Skeletal muscle satellite cell (primary cell): ENCODE measurements at regions not wholly inside any gene's neighbourhood (a gene's known extent, or its start where the extent isn't known, plus 50 kb on each side); places are given as distances from the start of the nearest gene placed in this dataset.
"Not testable (repeated sequence)": the region's sequence is repeated elsewhere in the genome, so short reads cannot be mapped to it uniquely, and the experiment has no call there.

Experiments used
- H3K27me3 ChIP-seq: 2 replicates; pipeline ENCODE4 v1.7.0; 2013; ENCODE audit warnings: low read length; ENCODE audit not compliant: control insufficient read depth, insufficient read depth
- H3K36me3 ChIP-seq: 2 replicates; pipeline ENCODE4 v1.7.0; 2013; ENCODE audit warnings: mild to moderate bottlenecking, control low read depth, low read length; ENCODE audit not compliant: insufficient read depth
- H3K4me1 ChIP-seq: 2 replicates; pipeline ENCODE4 v1.7.0; 2013; ENCODE audit warnings: low read length; ENCODE audit not compliant: control insufficient read depth, insufficient read depth
- H3K4me2 ChIP-seq: 2 replicates; pipeline ENCODE4 v1.7.0; 2013; ENCODE audit warnings: mild to moderate bottlenecking, low read length
- H3K4me3 ChIP-seq: 2 replicates; pipeline ENCODE4 v1.7.0; 2013; ENCODE audit warnings: low read length
- H3K9ac ChIP-seq: 2 replicates; pipeline ENCODE4 v1.7.0; 2013; ENCODE audit warnings: mild to moderate bottlenecking, low read depth, low read length, moderate library complexity
- H3K9me3 ChIP-seq: replicated peaks from 2 replicates; pipeline ENCODE4 v1.7.0; 2013; ENCODE audit warnings: mild to moderate bottlenecking, control low read depth, low read length

DNA sequence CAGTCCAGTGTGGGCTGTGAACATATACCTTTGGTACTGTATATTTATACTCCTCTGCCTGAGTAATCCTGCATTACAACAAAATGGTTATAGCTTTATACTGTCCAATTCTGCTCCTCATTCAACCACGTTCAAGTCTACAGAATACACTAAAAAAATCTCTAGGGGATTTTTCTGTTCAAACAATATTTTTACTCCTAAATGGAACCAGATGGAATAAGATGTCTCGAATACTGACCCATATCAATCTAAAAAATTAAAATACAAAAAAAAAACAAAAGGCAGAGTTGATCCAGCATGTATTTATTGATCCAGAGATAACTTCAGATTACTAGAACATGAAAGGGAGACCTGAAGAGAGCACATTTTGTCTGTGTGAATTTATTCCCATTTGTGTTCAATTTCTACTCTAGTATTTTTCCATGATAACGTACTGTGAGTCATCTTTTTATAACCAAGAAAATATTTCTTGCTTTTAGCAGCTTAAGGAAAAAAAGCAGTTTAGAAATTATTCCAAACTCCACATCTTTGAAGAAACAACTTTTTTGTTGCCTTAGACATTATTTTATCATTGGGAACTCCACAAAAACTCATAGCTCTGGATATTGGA lies 910.7 kb downstream of the TBL1XR1 start:
- no peak overlapping the region for H3K4me3 ChIP-seq
- H3K4me1 ChIP-seq = no peaks in the 10 kb centered on the region
- no peaks in the 10 kb centered on the region for H3K36me3 ChIP-seq
- H3K4me2 ChIP-seq = no peak overlapping the region
- no peaks in the 10 kb centered on the region for H3K9me3 ChIP-seq
- no peaks in the 10 kb centered on the region for H3K27me3 ChIP-seq
- H3K9ac ChIP-seq = no peak overlapping the region

DNA sequence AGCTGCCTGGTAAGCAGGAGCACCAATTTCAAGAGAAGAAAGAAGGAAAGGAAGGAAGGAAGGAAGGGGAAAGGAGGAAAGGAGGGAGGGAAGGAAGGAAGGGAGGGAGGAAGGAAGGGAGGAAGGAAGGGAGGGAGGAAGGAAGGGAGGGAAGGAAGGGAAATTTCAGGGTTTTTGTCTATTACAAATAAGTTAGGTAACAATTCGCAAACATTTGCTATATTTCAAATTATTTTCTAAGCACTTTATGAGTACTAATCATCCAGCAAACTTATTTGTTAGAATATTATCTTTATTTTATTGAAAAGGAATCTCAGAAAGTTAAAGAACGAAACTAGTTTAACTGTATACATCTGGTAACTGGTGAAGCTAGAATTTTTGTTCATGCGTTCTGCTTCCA lies 921.7 kb downstream of the TBL1XR1 start:
- Histone ChIP-seq H3K9me3 (no peaks in the 10 kb centered on the region), H3K27me3 (no peaks in the 10 kb centered on the region), H3K36me3 (no peaks in the 10 kb centered on the region), H3K4me1 (no peaks in the 10 kb centered on the region), H3K9ac (no peak overlapping the region), H3K4me3 (no peak overlapping the region), H3K4me2 (no peak overlapping the region)

DNA sequence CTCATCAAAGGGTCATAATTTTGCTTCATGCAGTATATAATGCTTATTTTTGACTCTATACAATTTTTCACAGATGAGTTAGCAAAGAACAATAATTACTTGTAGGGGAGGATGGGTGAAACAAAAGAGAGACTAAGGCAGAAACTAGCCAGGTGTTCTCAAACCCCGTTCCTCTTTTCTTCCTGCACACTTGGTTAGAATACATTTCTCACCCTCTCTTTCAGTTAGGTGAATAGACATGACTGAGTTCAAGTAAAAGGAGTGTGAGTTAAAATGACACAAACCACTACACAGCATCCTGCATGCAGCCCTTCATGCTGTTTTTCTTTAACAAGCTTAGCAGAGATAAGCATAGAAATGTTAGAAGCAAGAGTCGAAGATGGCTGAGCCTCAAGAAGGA lies 922.2 kb downstream of the TBL1XR1 start:
- Histone ChIP-seq H3K4me1 (no peaks in the 10 kb centered on the region), H3K4me3 (no peak overlapping the region), H3K9me3 (no peaks in the 10 kb centered on the region)

DNA sequence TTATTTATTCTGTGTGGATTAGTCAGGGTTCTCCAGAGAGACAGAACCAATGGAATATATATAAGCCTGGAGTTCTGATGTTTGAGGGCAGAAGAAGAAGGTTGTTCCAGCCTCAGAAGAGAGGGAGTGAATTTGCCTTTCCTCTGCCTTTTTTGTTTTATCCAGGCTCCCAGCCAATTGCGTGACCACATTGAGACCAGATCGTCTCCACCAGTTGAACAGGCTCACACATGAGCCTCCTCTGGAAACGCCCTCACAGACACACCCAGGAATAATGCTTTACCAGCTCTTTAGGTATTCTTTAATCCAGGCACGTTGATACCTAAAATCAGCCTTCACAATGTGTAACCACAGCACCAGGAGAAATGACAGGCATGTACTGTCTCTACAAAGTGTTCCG lies 923.1 kb downstream of the TBL1XR1 start:
- Histone ChIP-seq H3K4me1 (no peaks in the 10 kb centered on the region), H3K36me3 (no peaks in the 10 kb centered on the region), H3K9ac (no peak overlapping the region), H3K4me2 (no peak overlapping the region), H3K9me3 (no peaks in the 10 kb centered on the region), H3K4me3 (no peak overlapping the region), H3K27me3 (no peaks in the 10 kb centered on the region)

More for the DNA sequence above, 922.2 kb downstream of the TBL1XR1 start:
- Histone ChIP-seq H3K36me3 (no peaks in the 10 kb centered on the region), H3K9ac (no peak overlapping the region), H3K4me2 (no peak overlapping the region), H3K27me3 (no peaks in the 10 kb centered on the region)

DNA sequence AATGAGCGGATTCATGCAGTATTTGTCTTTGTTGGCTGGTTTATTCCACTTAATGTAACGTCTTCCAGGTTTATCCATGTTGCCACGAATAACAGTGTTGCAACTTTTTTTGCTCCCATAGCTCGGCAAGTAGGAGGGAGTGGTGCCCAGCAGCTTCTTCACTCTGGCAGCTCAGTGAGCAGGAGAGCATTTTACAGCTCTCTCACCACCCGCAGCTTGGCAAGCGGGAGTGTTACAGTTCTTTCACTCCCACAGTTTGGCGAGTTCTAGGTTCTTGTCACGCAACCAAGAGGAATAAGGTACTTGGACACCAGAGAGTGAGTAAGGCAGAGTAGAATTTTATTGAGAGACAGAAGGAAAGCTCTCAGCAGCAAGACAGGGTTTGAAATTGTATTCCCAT lies 935.2 kb downstream of the TBL1XR1 start:
- Histone ChIP-seq H3K9ac (no peak overlapping the region), H3K4me3 (no peak overlapping the region), H3K36me3 (no peaks in the 10 kb centered on the region), H3K4me1 (no peaks in the 10 kb centered on the region), H3K4me2 (no peak overlapping the region), H3K27me3 (no peaks in the 10 kb centered on the region), H3K9me3 (no peaks in the 10 kb centered on the region)

DNA sequence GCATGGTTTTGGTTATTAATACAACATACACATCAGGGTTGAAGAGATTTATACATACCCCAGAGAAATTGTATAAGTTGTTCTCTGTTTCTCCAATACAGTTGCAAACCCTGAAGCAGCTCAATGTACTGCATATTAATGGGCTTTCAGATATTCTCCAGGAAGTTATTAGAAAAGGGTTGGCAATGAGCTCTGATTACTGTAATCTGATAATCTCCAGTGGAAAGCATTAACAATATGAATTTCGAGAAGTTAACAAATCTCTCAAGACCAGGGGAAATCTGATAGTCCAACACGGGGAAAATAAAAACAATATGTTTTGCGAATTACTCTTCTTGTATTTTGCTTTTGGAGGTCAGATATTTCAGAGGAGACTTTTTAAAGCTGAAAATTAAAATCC lies 950.1 kb downstream of the TBL1XR1 start:
- Histone ChIP-seq H3K4me2 (no peak overlapping the region), H3K4me3 (no peak overlapping the region), H3K27me3 (no peaks in the 10 kb centered on the region), H3K36me3 (no peaks in the 10 kb centered on the region), H3K9ac (no peak overlapping the region), H3K4me1 (no peaks in the 10 kb centered on the region), H3K9me3 (no peaks in the 10 kb centered on the region)

DNA sequence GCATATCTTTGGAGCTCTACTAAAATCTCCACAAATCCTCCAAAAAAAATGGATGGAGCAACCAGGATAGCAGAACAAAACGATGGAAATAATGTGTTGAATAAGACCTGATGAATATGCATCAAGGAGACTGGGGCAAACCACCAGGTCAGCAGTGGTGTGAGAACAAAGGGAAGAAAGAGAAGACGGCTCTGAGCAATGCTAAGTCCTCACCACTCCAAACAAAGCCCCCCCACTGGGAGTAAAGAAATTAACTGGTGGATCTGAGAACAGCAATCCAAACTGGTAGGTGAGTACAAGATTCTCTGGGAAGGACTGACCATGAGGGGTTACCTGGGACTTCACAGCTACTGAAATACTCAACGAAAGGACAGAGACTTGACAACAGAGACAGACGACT lies 977.3 kb downstream of the TBL1XR1 start:
- H3K36me3 ChIP-seq = no peaks in the 10 kb centered on the region
- no peaks in the 10 kb centered on the region for H3K9me3 ChIP-seq
- no peaks in the 10 kb centered on the region for H3K27me3 ChIP-seq
- H3K4me2 ChIP-seq = no peak overlapping the region
- H3K9ac ChIP-seq = no peak overlapping the region
- H3K4me3 ChIP-seq = no peak overlapping the region
- no peaks in the 10 kb centered on the region for H3K4me1 ChIP-seq

DNA sequence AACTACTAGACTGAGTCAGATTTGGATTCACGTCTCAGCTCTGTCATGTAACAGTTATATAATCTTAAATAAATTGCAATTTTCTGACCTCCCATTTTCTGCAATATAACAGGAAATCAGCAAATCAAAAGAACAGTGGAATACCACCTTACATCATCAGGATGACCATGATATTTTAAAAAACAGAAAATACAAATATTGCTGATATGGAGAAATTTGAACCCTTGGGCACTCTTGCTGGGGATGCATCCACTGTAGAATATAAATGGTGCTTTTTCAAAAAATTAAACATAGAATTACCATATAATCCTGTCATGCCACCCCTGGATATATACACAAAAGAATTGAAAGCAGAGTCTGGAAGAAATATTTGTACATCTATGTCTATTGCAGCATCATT lies 982.5 kb downstream of the TBL1XR1 start:
- Histone ChIP-seq H3K27me3 (no peaks in the 10 kb centered on the region), H3K36me3 (no peaks in the 10 kb centered on the region), H3K4me1 (no peaks in the 10 kb centered on the region)

DNA sequence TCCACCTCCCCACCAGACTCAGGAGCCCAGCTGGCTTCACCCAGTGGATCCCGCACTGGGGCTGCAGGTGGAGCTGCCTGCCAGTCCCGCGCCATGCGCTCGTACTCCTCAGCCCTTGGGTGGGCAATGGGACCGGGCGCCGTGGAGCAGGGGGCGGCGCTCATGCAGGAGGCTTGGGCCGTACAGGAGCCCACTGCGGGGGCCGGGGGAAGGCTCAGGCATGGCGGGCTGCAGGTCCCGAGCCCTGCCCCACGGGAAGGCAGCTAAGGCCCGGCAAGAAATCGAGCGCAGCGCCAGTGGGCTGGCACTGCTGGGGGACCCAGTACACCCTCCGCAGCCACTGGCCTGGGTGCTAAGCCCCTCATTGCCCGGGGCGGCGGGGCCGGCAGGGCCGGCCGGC lies 984.0 kb downstream of the TBL1XR1 start:
- H3K36me3 ChIP-seq, H3K4me3 ChIP-seq, H3K9me3 ChIP-seq, H3K9ac ChIP-seq, H3K4me1 ChIP-seq, H3K27me3 ChIP-seq, H3K4me2 ChIP-seq: not testable (repeated sequence)

More for the DNA sequence above, 982.5 kb downstream of the TBL1XR1 start:
- Histone ChIP-seq H3K4me3 (no peak overlapping the region), H3K4me2 (no peak overlapping the region), H3K9me3 (no peaks in the 10 kb centered on the region), H3K9ac (no peak overlapping the region)

DNA sequence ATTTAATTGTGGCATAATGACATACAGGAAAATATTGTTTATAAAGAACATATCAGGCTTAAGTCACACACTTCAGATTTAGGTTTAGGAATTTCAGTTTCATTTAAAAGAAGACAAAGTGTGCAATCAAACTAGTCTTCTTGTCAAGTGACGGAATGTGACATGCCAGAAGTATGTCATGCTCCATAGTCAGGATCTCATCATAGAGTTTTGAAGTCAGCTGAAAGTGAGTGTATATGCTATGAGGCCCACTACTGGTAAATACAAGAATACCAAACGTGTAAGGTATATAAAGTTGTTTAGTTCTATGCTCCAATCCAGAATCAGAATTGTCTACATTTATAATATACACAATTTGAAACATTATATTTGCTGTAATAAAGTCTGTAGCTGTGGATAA lies 988.4 kb downstream of the TBL1XR1 start:
- H3K9me3 ChIP-seq = no peaks in the 10 kb centered on the region
- H3K27me3 ChIP-seq = no peaks in the 10 kb centered on the region
- no peak overlapping the region for H3K9ac ChIP-seq
- H3K36me3 ChIP-seq = no peaks in the 10 kb centered on the region
- H3K4me1 ChIP-seq = no peaks in the 10 kb centered on the region
- H3K4me2 ChIP-seq = no peak overlapping the region
- no peak overlapping the region for H3K4me3 ChIP-seq

DNA sequence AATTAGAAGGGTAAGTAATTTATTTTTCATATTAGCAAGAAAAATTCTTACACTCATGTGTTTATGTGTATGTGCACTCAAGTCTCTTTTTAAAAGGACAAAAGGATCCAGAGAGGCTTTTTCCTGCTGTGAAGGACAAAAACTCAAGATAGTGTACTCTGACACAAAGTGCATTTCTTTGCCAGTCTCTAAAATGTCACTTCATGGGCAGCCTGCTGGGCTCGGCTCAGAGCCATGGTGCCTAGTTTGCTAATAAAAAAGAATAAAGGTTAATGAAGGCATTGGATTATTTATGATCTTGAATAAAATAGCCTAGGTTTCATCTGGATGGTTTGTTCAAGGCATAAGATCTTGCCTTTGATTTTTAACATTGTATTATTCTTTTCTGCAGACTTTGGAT lies 989.0 kb downstream of the TBL1XR1 start:
- Histone ChIP-seq H3K9me3 (no peaks in the 10 kb centered on the region), H3K4me3 (no peak overlapping the region), H3K4me1 (no peaks in the 10 kb centered on the region), H3K4me2 (no peak overlapping the region), H3K9ac (no peak overlapping the region), H3K27me3 (no peaks in the 10 kb centered on the region), H3K36me3 (no peaks in the 10 kb centered on the region)

DNA sequence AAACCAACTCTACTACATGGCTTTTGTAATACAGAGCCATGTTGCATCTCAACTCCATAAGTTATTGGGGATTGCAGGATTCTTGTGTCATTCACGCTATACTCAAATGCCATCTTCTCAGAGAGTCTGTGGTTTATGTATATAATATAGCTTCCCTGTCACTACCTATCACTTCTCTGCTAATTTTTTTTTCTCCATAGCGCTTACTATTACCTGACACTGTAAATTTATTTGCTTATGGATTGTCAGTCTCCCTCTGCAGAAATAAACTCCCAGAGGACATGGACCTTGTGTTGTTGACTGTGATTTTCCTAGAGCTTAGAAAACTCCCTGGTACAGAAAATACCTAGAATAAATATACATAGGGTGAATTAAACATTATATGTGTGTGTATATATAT lies 990.5 kb downstream of the TBL1XR1 start:
- Histone ChIP-seq H3K4me2 (no peak overlapping the region), H3K27me3 (no peaks in the 10 kb centered on the region)

More for the DNA sequence above, 990.5 kb downstream of the TBL1XR1 start:
- Histone ChIP-seq H3K9ac (no peak overlapping the region), H3K9me3 (no peaks in the 10 kb centered on the region), H3K4me1 (no peaks in the 10 kb centered on the region), H3K36me3 (no peaks in the 10 kb centered on the region), H3K4me3 (no peak overlapping the region)
